ENCODE measurements at regions not wholly inside any gene's neighbourhood (a gene's known extent, or its start where the extent isn't known, plus 50 kb on each side); places are given as distances from the start of the nearest gene placed in this dataset.

DNA sequence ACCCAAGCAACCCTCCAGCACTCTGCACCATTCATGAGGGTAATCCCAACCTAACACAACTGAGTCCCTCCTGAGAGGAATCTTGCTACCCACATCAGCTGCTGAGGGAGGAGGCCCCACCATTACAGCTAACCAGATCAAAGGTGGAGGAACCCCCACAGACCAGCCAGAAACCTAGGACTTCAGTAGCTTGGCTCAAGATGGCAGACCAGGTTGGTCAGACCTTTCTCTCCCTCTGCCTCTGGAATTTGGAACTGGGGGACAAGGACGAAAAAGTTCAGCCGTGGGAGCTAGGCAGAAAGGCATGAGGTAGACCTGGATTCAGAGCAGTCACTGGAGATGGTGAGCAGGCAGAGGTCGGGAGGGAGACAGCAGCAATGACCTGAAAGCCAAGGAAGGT, 101.3 kb upstream of the CACUL1 start:
- Histone ChIP-seq H3K79me2 (ENCODE audit: control insufficient read depth, insufficient read depth, low read length) (no peaks in the 10 kb centered on the region), H3K4me3 (replicated peaks in 1 of 4; ENCODE audit: control extremely low read depth in 1 of 4, insufficient read depth in 1 of 4, low read depth in 3 of 4, low read length in 4 of 4) (no peak overlapping the region), H4K20me1 (ENCODE audit: control insufficient read depth, extremely low read depth, insufficient read depth, low read length) (no peaks in the 10 kb centered on the region), H3K4me2 (ENCODE audit: extremely low read depth, insufficient read depth, low read length) (no peak overlapping the region), H3K9me3 (ENCODE audit: control insufficient read depth, insufficient read depth, low read depth, low read length) (no peaks in the 10 kb centered on the region), H3K27ac (ENCODE audit: insufficient read depth, low read length) (no peak overlapping the region), H3K9ac (ENCODE audit: insufficient read depth, low read length) (no peak overlapping the region), H2AFZ (ENCODE audit: low read length) (no peak overlapping the region), H3K4me1 (ENCODE audit: control insufficient read depth, extremely low read depth, insufficient read depth, low read length) (no peaks in the 10 kb centered on the region), H3K36me3 (ENCODE audit: control insufficient read depth, insufficient read depth, low read length) (no peaks in the 10 kb centered on the region), H3K27me3 (ENCODE audit: control insufficient read depth, insufficient read depth, low read length) (no peaks in the 10 kb centered on the region)
- TF ChIP-seq EZH2 (IDR thresholded peaks at IDR 0.05; ENCODE audit: low read length, missing control alignments), result no peak
- TF ChIP-seq, protein P1, sequence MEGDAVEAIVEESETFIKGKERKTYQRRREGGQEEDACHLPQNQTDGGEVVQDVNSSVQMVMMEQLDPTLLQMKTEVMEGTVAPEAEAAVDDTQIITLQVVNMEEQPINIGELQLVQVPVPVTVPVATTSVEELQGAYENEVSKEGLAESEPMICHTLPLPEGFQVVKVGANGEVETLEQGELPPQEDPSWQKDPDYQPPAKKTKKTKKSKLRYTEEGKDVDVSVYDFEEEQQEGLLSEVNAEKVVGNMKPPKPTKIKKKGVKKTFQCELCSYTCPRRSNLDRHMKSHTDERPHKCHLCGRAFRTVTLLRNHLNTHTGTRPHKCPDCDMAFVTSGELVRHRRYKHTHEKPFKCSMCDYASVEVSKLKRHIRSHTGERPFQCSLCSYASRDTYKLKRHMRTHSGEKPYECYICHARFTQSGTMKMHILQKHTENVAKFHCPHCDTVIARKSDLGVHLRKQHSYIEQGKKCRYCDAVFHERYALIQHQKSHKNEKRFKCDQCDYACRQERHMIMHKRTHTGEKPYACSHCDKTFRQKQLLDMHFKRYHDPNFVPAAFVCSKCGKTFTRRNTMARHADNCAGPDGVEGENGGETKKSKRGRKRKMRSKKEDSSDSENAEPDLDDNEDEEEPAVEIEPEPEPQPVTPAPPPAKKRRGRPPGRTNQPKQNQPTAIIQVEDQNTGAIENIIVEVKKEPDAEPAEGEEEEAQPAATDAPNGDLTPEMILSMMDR (conservative IDR thresholded peaks at IDR 0.05 in 1 of 2, IDR thresholded peaks at IDR 0.05 in 1 of 2; ENCODE audit: low read depth in 1 of 2, low read length in 2 of 2), result no peak
- DNase-seq (ENCODE audit: low read depth in 2 of 2), result no peak

DNA sequence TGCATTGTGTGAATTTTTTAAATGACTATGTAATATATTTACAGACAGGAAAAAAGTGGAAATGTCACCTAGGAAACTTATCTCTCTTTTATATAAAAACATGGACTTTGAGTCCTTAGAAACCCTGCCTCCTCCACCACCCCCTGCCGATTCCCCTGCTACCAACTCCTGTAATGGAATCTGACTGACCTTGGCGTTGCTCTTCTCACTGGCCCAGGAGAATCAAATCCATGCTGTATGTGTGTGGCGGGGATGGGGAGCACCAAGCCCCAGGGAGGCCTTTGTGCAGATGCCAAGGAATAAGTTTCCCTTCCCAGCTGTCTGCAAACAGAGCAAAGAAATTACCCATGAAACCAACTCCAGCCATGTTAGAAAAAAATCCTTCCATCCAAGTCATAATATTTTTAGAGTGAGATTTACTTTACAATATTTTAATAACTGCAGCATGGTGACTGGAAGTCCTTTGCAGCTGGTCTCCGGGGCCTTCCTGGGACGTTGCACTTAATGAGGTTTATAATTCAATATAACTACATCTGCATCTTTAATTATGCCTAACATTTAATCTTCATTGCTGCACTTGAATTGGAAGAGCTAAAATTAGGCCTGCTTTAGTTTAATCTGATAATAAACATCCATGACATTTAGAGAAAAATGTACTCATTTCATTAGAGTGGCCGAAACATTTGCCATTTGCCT, 111.4 kb upstream of the CACUL1 start:
- TF ChIP-seq EZH2 (IDR thresholded peaks at IDR 0.05; ENCODE audit: low read length, missing control alignments), result no peak
- TF ChIP-seq, protein P1 (conservative IDR thresholded peaks at IDR 0.05 in 1 of 2, IDR thresholded peaks at IDR 0.05 in 1 of 2; ENCODE audit: low read depth in 1 of 2, low read length in 2 of 2), result no peak
- no peaks in the 10 kb centered on the region for H3K9me3 ChIP-seq (ENCODE audit: control insufficient read depth, insufficient read depth, low read depth, low read length)
- H3K4me1 ChIP-seq (ENCODE audit: control insufficient read depth, extremely low read depth, insufficient read depth, low read length), result no peaks in the 10 kb centered on the region
- H3K27ac ChIP-seq (ENCODE audit: insufficient read depth, low read length), result no peak overlapping the region
- no peak overlapping the region for H2AFZ ChIP-seq (ENCODE audit: low read length)
- H3K36me3 ChIP-seq (ENCODE audit: control insufficient read depth, insufficient read depth, low read length), result no peaks in the 10 kb centered on the region
- no peaks in the 10 kb centered on the region for H3K27me3 ChIP-seq (ENCODE audit: control insufficient read depth, insufficient read depth, low read length)
- no peak overlapping the region for H3K9ac ChIP-seq (ENCODE audit: insufficient read depth, low read length)
- H3K79me2 ChIP-seq (ENCODE audit: control insufficient read depth, insufficient read depth, low read length), result no peaks in the 10 kb centered on the region
- no peak overlapping the region for H3K4me3 ChIP-seq (replicated peaks in 1 of 4; ENCODE audit: control extremely low read depth in 1 of 4, insufficient read depth in 1 of 4, low read depth in 3 of 4, low read length in 4 of 4)
- H4K20me1 ChIP-seq (ENCODE audit: control insufficient read depth, extremely low read depth, insufficient read depth, low read length), result no peaks in the 10 kb centered on the region
- DNase-seq (ENCODE audit: low read depth in 2 of 2), result no peak
- no peak overlapping the region for H3K4me2 ChIP-seq (ENCODE audit: extremely low read depth, insufficient read depth, low read length)

DNA sequence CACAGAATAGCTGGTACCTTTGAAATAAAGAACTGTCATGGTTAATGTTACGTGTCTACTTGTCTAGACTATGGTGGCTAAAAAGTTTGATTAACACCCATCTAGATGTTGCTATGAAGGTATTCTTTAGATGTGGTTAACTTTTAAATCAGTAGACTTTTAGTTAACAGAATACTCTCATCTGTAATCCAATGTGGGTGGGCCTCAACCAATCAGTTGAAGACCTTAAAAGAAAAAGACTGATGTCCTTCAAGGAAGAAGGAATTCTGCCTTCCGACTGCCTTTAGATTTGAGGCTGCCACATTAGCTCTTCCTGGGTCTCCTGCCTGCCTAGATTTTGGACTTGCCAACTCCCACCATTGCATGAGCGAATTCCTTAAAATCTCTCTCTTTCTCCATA, 113.0 kb upstream of the CACUL1 start:
- TF ChIP-seq EZH2 (IDR thresholded peaks at IDR 0.05; ENCODE audit: low read length, missing control alignments), result no peak
- TF ChIP-seq, protein P1 (conservative IDR thresholded peaks at IDR 0.05 in 1 of 2, IDR thresholded peaks at IDR 0.05 in 1 of 2; ENCODE audit: low read depth in 1 of 2, low read length in 2 of 2), result no peak
- DNase-seq (ENCODE audit: low read depth in 2 of 2), result no peak

More for the DNA sequence above, 113.0 kb upstream of the CACUL1 start:
- no peak overlapping the region for H2AFZ ChIP-seq (ENCODE audit: low read length)
- no peaks in the 10 kb centered on the region for H3K79me2 ChIP-seq (ENCODE audit: control insufficient read depth, insufficient read depth, low read length)
- H4K20me1 ChIP-seq (ENCODE audit: control insufficient read depth, extremely low read depth, insufficient read depth, low read length), result no peaks in the 10 kb centered on the region
- H3K27me3 ChIP-seq (ENCODE audit: control insufficient read depth, insufficient read depth, low read length), result no peaks in the 10 kb centered on the region
- no peak overlapping the region for H3K4me3 ChIP-seq (replicated peaks in 1 of 4; ENCODE audit: control extremely low read depth in 1 of 4, insufficient read depth in 1 of 4, low read depth in 3 of 4, low read length in 4 of 4)
- H3K9ac ChIP-seq (ENCODE audit: insufficient read depth, low read length), result no peak overlapping the region
- no peaks in the 10 kb centered on the region for H3K9me3 ChIP-seq (ENCODE audit: control insufficient read depth, insufficient read depth, low read depth, low read length)
- H3K36me3 ChIP-seq (ENCODE audit: control insufficient read depth, insufficient read depth, low read length), result no peaks in the 10 kb centered on the region
- H3K4me1 ChIP-seq (ENCODE audit: control insufficient read depth, extremely low read depth, insufficient read depth, low read length), result no peaks in the 10 kb centered on the region
- H3K27ac ChIP-seq (ENCODE audit: insufficient read depth, low read length), result no peak overlapping the region
- H3K4me2 ChIP-seq (ENCODE audit: extremely low read depth, insufficient read depth, low read length), result no peak overlapping the region

Data from fibroblast of lung (primary cell).